ENCODE measurements at regions not wholly inside any gene's neighbourhood (a gene's known extent, or its start where the extent isn't known, plus 50 kb on each side); places are given as distances from the start of the nearest gene placed in this dataset.

GRCh38 chr10:106133451-106133850, 1031.1 kb downstream of the SORCS1 start:
- TF ChIP-seq HOXB13 (CRISPR knock-in tag; IDR thresholded peaks at IDR 0.05; ENCODE audit: low read depth) (no peak), CTCF (IDR thresholded peaks at IDR 0.05) (no peak)
